Suprapubic skin (tissue), 3 donors: ENCODE measurements at regions not wholly inside any gene's neighbourhood (a gene's known extent, or its start where the extent isn't known, plus 50 kb on each side); places are given as distances from the start of the nearest gene placed in this dataset.

ENCODE experiments used
- CTCF ChIP-seq, 2 donors: fragments of 200-600 bp in 1 of 2; fragments of 450-650 bp in 1 of 2; sonication (generic) in 1 of 2; IDR thresholded peaks; one replicate each; pipeline ENCODE4 v1.5.1; 2016 to 2019; ENCODE audit warnings: antibody characterized with exemption in 2 of 2, mild to moderate bottlenecking in 1 of 2, moderate library complexity in 1 of 2
- EP300 ChIP-seq: sonication (generic); formaldehyde crosslinking; IDR thresholded peaks from one replicate; pipeline ENCODE4 v1.6.1; 2017; ENCODE audit warnings: antibody characterized with exemption

GRCh38 chr6:85368631-85369030, 81.3 kb upstream of the NT5E start:
- no peak for TF ChIP-seq CTCF (IDR thresholded peaks at IDR 0.05)
- TF ChIP-seq EP300, result no peak
